Activated naive CD4-positive, alpha-beta T cell treated with Interleukin-2 at 50 U/mL for 16 hours (primary cell): ENCODE measurements at regions not wholly inside any gene's neighbourhood (a gene's known extent, or its start where the extent isn't known, plus 50 kb on each side); places are given as distances from the start of the nearest gene placed in this dataset.

Experiments used
- DNase-seq: peaks from one replicate; pipeline ENCODE4 v3.0.0-alpha.2; 2020

DNA sequence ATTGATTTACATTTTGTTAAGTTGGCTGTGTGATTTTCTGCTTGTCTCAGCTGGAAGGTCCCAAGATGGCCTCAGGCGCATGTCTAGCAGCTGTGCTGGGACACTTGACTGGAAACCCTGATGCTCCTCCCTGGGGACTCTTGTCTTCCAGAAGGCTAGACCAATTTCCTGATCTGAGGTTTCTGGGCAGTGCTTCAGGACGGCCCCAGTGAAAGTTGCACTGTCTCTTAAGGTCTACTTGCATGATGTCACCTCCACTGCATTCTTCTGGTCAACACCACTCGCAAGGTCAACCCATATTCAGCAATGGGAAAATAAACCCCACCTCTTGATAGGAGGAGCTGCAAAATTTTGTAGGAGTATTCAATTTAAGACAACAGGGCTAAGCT, 116.0 kb downstream of the SALL1 start:
- no peak for DNase-seq

DNA sequence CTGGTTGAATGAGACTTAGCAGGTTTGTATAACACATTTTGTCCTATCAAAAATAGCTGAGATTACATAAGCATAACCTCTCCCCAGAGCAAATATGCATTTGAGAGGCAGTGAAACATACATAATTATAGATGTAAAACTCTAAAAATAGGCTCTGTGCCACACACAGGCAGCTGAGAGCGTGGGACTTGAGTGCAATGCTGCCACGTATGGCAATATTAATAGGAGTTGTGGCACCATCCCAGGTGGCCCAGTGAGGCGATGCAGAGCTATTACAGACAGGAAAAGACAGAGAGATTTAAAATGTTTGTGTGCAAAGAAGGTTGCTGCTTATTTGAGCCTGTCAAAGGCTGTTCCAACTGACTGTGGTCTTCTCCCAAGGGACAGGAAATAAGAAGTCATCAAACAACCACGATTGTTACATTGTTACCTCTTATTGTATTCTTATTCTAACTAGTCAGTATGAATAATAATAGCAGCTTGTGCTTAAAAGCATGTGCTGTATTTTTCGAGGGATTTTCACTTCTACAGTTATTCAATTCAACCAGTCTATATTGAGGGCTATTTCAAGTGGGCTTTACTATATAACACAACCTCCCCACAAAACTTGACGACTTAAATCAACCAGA, 116.5 kb downstream of the SALL1 start:
- DNase-seq = no peak

DNA sequence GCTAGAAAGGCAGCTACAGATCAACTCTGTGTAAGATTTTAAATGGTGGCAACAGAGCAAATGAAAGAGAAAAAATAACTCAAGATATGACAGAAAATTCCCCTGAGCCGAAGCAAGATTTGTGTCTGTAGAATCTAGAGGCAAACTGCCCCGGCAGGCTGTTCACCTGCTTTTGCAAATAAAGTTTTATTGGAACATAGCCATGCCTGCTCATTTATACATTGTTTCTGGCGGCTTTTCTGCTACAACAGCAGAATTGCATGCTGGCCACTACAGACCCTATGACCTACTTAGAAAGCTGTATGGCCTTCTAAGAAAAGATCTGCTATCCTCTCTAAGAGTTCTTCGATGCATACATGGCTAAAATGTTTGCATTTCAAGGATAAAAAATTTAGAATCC, 119.5 kb downstream of the SALL1 start:
- no peak for DNase-seq

DNA sequence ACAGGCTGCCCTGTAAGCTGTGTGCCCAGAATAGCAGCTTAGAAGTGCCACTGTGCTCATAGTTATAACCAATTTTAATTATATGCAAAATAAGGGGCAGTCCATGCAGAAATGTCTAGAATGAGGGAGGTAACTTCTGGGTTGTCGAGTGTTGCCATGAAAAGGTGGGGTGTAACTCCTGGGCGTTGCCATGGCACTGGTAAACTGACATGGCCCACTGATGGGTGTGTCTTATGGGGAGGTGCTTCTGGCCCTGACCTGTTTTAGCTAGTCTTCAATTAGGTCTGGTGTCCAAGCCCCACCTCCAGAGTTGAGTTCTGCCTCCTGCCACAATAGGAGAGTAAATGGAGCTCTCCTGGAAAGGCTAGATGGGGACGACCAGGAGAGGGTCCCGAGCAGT, 120.6 kb downstream of the SALL1 start:
- DNase-seq = no peak

DNA sequence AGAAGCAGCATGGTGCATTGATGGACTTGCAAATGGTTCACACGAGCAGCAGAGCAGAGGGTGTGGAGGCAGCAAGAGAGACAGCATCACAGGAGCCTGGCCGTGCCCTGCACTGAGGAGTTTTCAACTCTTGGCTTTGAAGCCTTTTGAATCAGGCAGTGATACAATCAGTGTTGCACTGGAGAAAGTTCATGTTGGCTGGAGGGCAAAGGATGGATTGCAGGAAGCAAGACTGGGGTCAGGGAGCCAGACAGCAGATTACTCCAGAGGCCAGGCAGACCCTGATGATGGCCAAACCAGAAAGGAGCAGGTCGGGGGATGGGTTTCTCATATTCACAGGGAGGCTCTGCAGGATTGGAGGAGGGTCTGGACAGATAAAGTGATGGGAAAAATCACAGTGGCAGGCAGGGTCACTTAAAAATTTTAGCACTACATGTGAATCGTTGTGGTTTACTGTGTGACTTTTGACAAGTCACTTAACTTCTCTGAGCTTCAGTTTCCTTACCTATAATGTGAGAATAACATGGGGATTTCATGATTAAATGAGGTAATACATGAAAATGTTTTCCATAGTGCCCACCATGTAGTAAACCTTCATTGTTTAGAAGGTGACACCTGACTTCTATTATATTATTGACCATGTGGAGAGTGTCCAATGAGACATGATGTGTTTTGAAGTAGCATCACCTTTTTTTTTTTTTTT, 125.3 kb downstream of the SALL1 start:
- no peak for DNase-seq

DNA sequence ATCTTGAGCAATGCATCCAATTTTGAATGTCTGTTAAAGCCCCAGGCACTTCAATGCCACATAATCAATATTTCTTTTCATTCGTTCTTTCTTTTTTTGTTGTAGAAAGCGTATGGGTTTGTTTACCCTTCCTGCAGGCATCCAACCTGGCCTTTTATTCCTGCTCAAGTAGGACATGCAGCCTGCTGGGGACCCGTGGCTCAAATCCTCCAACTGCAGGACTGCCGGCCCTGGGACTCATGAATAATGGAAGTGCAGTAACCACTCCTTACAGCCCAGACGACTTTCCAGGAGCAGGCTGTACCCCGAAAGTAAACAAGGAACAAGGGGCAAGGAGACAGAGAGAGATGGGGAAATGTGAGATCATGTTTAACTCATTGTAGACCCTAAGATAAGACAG, 126.4 kb downstream of the SALL1 start:
- no peak for DNase-seq

DNA sequence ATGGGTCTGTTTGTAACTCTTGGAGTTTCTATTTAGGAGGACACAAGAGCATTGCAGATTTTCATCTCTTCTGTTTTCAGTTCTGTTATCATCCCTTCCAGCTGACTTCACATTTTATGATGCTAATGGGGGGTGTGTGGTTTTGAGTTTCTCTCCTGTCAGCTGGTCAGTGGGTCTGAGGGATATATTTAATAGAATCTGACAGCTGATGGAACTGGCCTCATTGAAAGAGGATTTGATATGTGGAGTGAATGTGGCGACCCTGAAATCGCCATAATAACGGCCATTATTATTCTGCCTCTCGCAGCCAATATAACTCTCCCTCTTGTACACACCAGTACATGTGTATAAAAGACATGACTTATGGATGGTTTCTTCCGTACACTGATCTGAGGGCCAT, 128.1 kb downstream of the SALL1 start:
- no peak for DNase-seq

DNA sequence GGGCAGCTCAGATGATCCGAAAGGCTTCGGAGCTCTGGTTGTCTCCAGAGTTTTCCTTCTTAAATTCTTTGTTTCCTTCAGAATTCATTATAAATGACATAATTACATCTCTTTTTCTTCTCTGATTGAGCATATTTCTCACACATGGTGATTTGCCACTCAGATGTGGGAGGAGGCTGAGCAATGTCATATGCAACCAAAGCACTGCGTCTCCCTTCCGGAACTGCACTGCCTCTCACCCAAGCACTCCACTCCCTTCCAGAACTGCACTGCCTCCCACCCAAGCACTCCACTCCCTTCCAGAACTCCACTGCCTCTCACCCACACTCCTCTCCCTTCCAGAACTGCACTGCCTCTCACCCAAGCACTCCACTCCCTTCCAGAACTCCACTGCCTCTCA, 131.5 kb downstream of the SALL1 start:
- DNase-seq = no peak

DNA sequence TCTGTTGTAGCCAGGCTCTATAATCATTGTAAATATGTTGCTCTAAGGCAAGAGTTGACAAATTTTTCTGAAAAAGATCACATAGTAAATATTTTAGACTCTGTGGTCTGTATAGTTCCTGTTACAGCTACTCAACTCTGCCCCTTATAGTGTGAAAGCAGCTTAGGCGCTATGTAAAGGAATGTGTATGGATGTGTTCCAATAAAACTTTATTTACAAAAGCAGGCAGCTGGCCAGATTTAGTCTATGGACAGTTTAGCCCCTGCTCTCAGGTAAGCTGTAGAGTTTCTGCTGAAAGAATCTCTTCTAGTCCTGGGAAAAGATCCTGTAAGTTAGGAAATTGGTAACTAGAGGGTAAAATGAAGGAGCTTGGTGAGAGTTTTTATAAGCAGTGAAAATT, 133.1 kb downstream of the SALL1 start:
- DNase-seq = no peak

DNA sequence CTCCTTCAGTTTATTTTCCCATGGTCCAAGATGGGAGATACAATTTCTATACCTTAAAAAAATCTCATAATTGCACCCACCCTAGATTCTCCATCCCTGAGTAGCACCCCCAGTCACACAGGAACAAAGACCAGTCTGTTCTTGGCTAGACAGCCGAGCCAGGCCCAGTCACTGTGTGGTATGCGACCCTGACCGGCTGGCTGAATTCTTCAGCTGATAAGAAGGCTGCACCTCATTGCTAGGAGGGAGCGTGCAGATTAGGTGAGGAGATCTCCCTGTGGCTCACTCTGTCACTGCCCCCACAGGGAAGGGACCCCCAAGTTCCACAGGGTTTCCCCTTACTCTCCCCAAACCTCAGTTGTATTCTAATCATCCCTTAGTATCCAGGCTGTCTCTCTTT, 138.7 kb downstream of the SALL1 start:
- DNase-seq = no peak

DNA sequence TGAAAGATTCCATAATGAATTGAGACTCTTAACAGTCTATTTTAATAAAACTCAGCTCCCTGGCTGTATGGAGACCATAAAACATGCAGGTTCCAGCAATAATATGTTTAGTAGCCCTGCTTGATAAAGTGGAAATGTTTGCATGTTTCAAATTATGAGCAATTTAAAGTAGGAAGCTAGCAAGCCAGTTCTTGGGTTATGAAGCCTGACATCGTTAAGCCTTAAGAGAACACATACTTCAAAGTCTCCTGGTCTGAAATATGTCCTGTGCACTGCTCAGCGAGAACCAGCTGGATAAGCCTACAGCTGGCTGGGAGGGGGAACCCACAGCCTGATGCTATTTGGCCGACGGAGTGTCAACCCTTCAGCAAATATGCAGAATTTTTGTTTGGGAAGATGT, 140.3 kb downstream of the SALL1 start:
- no peak for DNase-seq

DNA sequence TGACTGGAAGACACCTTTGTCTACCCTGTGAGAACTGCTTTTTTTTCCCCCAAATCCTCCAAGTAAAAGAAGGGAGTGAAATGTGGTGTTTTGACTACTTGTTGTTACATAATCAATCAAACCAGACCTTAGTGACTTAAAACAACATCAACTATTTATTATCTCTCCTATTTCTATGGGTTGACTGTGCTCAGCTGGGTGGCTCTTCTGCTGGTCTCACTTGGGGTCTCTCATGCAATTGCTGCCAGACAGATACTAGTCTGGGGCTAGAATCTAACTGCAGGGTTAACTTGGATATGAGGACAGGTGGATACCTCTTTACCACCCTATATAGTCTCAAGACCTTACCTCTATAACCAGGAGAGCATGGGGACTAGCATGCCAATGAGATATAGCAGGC, 141.3 kb downstream of the SALL1 start:
- DNase-seq = no peak

DNA sequence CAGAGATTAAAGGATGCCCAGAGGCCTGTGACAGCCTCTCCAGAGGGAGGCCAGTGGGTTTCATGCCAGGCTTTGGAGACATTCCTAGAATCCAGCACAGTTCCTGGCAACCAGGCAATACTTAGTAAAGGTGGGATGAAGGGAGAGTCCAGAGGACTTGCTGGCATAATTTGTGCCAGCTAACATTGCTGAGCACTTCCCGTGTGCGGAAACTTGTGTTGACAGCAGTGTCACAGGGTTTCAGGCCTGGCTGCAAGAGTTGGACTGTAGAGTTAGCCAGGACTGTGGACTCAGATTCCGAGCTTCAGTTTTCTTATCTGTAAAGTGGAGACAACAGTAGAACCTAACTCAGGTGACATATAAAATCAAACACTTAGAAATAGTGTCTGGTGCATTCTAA, 141.7 kb downstream of the SALL1 start:
- DNase-seq = no peak

DNA sequence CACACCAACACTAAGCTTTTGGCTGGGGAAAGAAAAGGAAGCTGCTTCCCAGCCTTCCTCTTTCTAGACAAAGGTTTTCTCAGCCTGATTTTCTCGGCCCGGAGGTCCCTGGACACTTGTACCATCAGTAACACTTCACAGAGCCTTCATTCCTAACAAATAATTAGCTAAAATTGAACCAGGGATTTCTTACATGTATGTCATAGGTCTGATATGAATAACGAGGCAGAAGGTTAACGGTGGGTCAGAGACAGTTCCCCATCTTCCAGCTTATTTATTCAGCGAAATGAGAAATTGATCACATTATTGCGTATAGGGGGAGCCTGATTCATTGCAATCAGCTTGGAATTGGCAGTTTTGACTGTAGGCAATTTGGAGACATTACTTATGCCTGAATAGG, 142.5 kb downstream of the SALL1 start:
- DNase-seq = no peak

DNA sequence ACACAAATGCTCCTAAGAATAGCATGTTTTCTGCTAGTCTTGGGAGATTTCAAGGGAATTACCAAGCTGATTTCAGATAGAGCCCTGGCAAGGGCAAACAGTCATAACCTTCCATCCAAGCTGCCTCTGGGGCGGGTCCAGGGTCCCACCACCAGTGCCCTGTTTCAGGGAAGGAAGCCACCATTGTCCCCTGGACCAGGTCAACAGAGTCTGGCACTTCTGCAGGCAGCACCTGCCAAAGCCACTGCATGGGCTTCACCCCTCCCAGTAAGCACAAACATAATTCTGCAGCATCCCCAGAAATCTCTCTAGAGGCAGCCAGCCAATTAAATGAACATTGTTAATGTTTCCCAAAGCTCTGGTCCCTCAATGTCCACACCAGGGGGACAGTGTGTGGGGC, 143.0 kb downstream of the SALL1 start:
- no peak for DNase-seq

DNA sequence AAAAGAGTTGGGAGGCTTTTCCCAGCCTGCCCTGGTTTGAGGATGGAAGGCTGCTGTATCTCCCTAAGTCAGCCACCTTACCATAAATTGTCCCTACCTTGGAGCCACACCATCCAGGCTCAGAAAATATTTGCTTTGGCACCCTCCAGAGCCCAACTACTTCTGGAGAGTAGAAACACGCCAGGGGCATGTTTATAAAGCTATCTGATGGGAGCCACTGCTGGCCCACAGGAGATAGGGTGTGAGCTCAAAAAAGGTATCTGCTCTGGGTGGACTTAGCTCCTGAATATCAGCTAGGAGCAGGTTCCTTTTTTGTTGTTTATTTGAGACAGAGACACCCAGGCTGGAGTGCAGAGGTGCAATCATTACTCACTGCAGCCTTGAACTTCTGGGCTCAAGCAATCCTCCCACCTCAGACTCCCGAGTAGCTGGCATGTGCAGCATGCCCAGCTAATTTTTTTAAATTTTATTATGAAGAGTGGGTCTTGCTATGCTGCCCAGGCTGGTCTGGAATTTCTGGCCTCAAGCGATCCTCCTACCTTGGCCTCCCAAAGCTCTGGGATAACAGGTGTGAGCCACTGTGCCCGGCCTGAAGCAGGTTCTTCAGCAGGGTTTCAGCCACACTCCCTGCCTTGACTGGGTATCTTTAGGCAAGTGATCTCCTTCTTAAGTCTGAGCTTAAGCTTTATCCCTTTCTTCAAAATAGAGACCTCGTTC, 147.1 kb downstream of the SALL1 start:
- no peak for DNase-seq

DNA sequence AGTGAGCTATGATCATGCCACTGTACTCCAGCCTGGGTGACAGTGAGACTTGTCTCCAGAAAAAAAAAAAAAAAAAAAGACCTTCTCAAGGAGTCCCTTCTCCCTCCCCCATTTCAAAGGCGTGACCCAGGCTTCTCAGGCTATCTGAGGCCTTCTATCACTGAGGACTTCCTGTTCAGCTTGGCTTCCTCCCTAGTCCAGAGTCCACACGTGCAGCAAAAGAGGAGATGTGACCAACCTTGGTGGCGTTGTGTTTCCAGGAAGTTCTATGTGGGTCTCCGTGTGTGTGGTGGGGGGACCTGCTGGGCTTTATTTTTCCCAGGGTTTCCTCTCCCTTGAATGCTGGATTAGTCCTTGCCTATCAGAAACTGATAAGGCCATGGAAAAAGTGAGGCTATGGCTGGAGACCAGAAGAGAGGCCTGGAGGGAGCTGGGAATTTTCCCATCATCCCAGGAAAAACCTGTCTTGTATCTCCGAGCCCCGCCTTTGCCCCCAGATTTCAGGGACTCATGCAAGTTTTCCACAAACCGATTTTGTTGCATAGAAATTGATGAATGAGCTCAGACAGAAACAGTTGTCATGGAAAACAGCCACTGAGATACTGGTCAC, 148.1 kb downstream of the SALL1 start:
- DNase-seq = no peak

DNA sequence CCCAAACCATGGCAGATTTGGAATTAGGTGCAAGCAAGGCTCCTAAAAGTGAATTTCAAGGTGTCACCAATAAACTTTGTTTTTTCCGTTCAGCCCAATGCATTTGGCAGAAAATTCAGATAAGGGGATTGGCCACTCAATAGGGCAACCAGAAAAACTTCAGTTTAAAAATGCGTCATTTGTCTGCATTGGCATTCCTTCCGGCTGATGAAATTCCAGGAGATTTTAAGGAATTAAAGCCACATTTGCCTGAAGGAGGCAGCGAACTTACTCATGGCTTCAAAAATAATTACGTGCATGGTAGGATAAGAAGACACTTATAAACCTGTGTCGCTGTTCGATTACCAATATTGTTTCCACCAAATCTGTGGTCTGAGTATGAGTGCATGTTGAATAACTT, 151.9 kb downstream of the SALL1 start:
- no peak for DNase-seq

DNA sequence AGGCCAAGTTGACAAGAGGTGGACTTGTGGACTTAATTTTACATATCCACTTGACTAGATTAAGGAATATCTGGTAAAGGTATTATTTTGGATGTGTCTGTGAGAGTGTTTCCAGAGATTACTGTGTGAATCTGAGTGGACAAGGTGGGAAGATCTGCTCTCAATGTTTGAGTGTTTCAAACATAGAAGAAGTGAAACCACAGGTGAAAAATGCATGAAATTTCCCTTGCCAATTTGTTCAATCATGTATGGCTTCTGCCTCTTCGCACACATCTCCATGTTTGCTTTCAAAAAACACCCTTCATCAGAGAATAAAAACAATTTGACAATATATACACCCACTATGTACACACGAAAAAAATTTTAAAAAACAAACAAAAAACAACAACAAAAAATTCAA, 152.7 kb downstream of the SALL1 start:
- no peak for DNase-seq

DNA sequence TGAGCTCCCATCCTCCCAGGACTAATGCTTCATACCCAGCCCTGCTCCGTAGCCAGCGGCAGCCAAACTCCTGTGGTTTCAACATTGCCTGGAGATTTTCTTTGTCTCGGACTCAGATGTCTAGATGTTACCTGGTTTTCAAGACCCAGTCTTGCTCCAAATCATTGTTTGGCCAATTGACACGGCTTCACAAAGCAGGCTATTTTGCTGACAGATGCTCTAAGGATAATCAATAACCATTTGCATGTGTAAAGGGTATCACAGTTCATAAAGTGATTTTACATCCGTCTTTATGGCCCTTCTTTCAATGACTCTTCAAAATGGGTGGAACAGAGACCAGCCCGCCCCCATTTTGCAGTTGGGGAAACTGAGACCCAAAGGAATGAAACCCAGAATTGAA, 153.4 kb downstream of the SALL1 start:
- DNase-seq = no peak

DNA sequence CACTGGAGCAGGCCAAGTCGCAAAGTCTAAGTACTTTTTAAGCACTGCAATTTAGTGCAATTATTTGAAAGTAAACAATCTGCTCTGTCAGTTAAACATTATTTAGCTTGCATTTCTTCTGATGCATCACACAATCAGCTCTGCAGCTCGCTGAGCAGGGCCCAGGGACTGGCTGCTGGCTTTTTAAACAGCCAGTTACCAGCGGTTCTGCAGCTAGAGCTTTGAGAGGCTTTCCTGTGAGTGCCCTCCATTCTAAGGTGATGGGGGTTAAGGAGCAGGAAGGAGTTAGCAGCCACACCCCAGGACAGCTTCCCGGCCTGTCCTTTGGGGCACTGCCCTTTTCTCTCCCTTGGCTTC, 154.3 kb downstream of the SALL1 start:
- DNase-seq = no peak

DNA sequence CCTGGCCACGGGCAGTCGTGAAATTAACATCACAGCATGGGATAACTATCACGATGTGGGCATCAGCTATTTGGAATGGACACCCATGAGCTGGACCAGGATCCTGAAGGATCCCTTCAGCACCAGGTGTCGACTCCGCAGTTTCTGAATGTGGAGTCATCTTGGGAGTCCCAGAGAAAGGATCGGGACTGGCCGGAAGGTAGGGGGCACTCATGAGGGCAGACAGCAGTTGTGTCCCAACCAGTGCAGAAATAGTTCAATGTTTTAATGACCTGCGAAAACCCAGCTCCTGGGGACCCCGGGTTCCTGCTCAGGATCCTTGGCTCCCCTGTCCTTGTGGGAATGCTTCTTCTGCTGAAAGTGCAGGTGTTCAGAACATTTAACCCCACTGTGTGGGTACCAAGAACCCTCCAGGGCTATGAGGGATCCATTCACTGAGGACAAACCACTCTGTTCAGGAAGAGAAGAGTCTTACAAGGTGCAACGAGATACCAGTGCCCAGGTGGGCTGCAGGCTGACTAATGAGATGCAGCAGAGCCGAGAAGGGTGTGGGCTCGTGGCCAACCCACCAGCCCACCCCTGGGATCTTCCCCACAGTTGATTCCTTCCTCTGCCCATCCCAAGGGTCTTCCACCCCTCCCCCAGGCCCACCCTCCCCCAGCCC, 154.8 kb downstream of the SALL1 start:
- no peak for DNase-seq

DNA sequence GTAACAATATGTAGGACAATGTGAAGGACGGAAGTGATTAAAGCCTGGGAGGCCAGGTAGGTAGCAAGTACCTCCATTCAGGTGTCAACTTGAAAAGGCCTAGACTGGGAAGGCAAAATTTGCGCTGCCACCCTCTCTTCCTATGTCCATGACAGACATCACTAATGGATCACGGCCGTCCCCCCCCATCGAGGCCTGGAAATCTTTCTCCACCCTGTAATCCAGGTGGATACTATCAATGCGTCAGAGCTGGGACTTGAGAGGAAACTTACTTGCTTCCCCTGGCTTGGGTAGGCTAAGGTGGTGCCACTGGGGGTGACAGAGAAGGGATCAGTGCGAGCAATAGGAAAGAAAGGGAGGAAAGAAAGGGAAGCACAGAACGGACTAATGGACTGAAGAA, 156.1 kb downstream of the SALL1 start:
- no peak for DNase-seq
